ENCODE measurements at regions not wholly inside any gene's neighbourhood (a gene's known extent, or its start where the extent isn't known, plus 50 kb on each side); places are given as distances from the start of the nearest gene placed in this dataset.

GRCh38 chr20:58161192-58161591 is 67.3 kb downstream of the ANKRD60 start (continued):
- TF ChIP-seq REST (IDR thresholded peaks at IDR 0.05; ENCODE audit: unreplicated experiment) (no peak), ZNF331 (CRISPR knock-in tag; IDR thresholded peaks at IDR 0.05; ENCODE audit: low read depth) (no peak), EZH2phosphoT487 (IDR thresholded peaks at IDR 0.05; ENCODE audit: unreplicated experiment) (no peak), ZNF114 (CRISPR knock-in tag; IDR thresholded peaks at IDR 0.05) (no peak), EZH2 (IDR thresholded peaks at IDR 0.05; ENCODE audit: low read depth, unreplicated experiment) (no peak), POLR2AphosphoS5 (IDR thresholded peaks at IDR 0.05; ENCODE audit: low read depth) (no peak), NANOG (IDR thresholded peaks at IDR 0.05; ENCODE audit: borderline replicate concordance) (no peak)

GRCh38 chr20:58160451-58161061 is 67.9 kb downstream of the ANKRD60 start:
- H3K9me2 ChIP-seq (ENCODE audit: insufficient read depth) = no peaks in the 10 kb centered on the region
- no peak overlapping the region for H3K4me3 ChIP-seq
- H3K36me3 Mint-ChIP-seq (ENCODE audit: low read depth) = no peaks in the 10 kb centered on the region
- DNase-seq (ENCODE audit: low spot score) = no peak
- H3K27ac Mint-ChIP-seq = no peak overlapping the region
- no peak overlapping the region for H3K4me3 Mint-ChIP-seq
- H3K4me1 Mint-ChIP-seq = no peaks in the 10 kb centered on the region
- no peaks in the 10 kb centered on the region for H3F3A ChIP-seq (replicated peaks; ENCODE audit: low read depth)
- H3K27me3 ChIP-seq (ENCODE audit: insufficient read depth) = no peaks in the 10 kb centered on the region
- no peaks in the 10 kb centered on the region for H4K20me1 ChIP-seq (replicated peaks; ENCODE audit: insufficient read depth)
- no peak overlapping the region for H3K27ac ChIP-seq (ENCODE audit: low read depth)
- peaks cover 5% of the 10 kb centered on the region for H3K27me3 Mint-ChIP-seq (ENCODE audit: insufficient read depth, low read depth, poor library complexity)
- no peak for ATAC-seq
- H3K79me2 ChIP-seq (replicated peaks; ENCODE audit: insufficient read depth) = no peaks in the 10 kb centered on the region
- H3K9me3 Mint-ChIP-seq = no peaks in the 10 kb centered on the region
- H3K4me2 ChIP-seq = no peak overlapping the region
- no peak for TF ChIP-seq NANOG (IDR thresholded peaks at IDR 0.05; ENCODE audit: borderline replicate concordance)
- no peak for TF ChIP-seq ZNF462 (CRISPR knock-in tag; IDR thresholded peaks at IDR 0.05)
- H3K4me1 ChIP-seq (ENCODE audit: insufficient read depth) = no peaks in the 10 kb centered on the region
- H2AFZ ChIP-seq = peak overlapping the region; percentile 28; the same call in 1 of the 2 replicates
- no peaks in the 10 kb centered on the region for H3K36me3 ChIP-seq (ENCODE audit: insufficient read depth)
